ENCODE measurements at regions not wholly inside any gene's neighbourhood (a gene's known extent, or its start where the extent isn't known, plus 50 kb on each side); places are given as distances from the start of the nearest gene placed in this dataset.
"Not testable (repeated sequence)": the region's sequence is repeated elsewhere in the genome, so short reads cannot be mapped to it uniquely, and the experiment has no call there.

- no peak for DNase-seq (ENCODE audit: low read depth in 3 of 3, low spot score in 2 of 3)
These were observed 1605.2 kb upstream of the CDH6 start for GRCh38 chr5:29588236-29588635.

- no peak for DNase-seq (ENCODE audit: low read depth in 3 of 3, low spot score in 2 of 3)
These were observed 1605.7 kb upstream of the CDH6 start for GRCh38 chr5:29587832-29588231.

- DNase-seq (ENCODE audit: low read depth in 3 of 3, low spot score in 2 of 3) = no peak
These were observed 1625.5 kb upstream of the CDH6 start for GRCh38 chr5:29568028-29568427.

GRCh38 chr5:29561564-29561963 lies 1631.9 kb upstream of the CDH6 start:
- no peak for DNase-seq (ENCODE audit: low read depth in 3 of 3, low spot score in 2 of 3)

- no peak for DNase-seq (ENCODE audit: low read depth in 3 of 3, low spot score in 2 of 3)
These were observed 1643.0 kb upstream of the CDH6 start for GRCh38 chr5:29550523-29550922.

- no peak for DNase-seq (ENCODE audit: low read depth in 3 of 3, low spot score in 2 of 3)
These were observed 1645.2 kb upstream of the CDH6 start for GRCh38 chr5:29548262-29548661.

GRCh38 chr5:29547236-29547865 lies 1646.1 kb upstream of the CDH6 start:
- no peak for DNase-seq (ENCODE audit: low read depth in 3 of 3, low spot score in 2 of 3)

- DNase-seq (ENCODE audit: low read depth in 3 of 3, low spot score in 2 of 3) = no peak
These were observed 1650.0 kb upstream of the CDH6 start for GRCh38 chr5:29543501-29543900.

- DNase-seq (ENCODE audit: low read depth in 3 of 3, low spot score in 2 of 3) = no peak
These were observed 1669.3 kb upstream of the CDH6 start for GRCh38 chr5:29524227-29524626.

- no peak for DNase-seq (ENCODE audit: low read depth in 3 of 3, low spot score in 2 of 3)
These were observed 1675.3 kb upstream of the CDH6 start for GRCh38 chr5:29518176-29518575.

- no peak for DNase-seq (ENCODE audit: low read depth in 3 of 3, low spot score in 2 of 3)
These were observed 1677.3 kb upstream of the CDH6 start for GRCh38 chr5:29516224-29516623.

GRCh38 chr5:29508131-29508530 lies 1685.4 kb upstream of the CDH6 start:
- no peak for DNase-seq (ENCODE audit: low read depth in 3 of 3, low spot score in 2 of 3)

GRCh38 chr5:29504411-29504810 lies 1689.1 kb upstream of the CDH6 start:
- no peak for DNase-seq (ENCODE audit: low read depth in 3 of 3, low spot score in 2 of 3)

- no peak for DNase-seq (ENCODE audit: low read depth in 3 of 3, low spot score in 2 of 3)
These were observed 1694.6 kb upstream of the CDH6 start for GRCh38 chr5:29498860-29499259.

- no peak for DNase-seq (ENCODE audit: low read depth in 3 of 3, low spot score in 2 of 3)
These were observed 1695.1 kb upstream of the CDH6 start for GRCh38 chr5:29498412-29498811.

- DNase-seq (ENCODE audit: low read depth in 3 of 3, low spot score in 2 of 3) = no peak
These were observed 1708.2 kb upstream of the CDH6 start for GRCh38 chr5:29485333-29485732.

GRCh38 chr5:29469581-29469980 lies 1723.9 kb upstream of the CDH6 start:
- DNase-seq (ENCODE audit: low read depth in 3 of 3, low spot score in 2 of 3) = no peak

- no peak for DNase-seq (ENCODE audit: low read depth in 3 of 3, low spot score in 2 of 3)
These were observed 1731.2 kb upstream of the CDH6 start for GRCh38 chr5:29462241-29462640.

GRCh38 chr5:29460971-29461559 lies 1732.4 kb upstream of the CDH6 start:
- no peak for DNase-seq (ENCODE audit: low read depth in 3 of 3, low spot score in 2 of 3)

- not testable (repeated sequence) for DNase-seq (ENCODE audit: low read depth in 3 of 3, low spot score in 2 of 3)
These were observed 1742.5 kb upstream of the CDH6 start for GRCh38 chr5:29451004-29451403.

- no peak for DNase-seq (ENCODE audit: low read depth in 3 of 3, low spot score in 2 of 3)
These were observed 1778.8 kb upstream of the CDH6 start for GRCh38 chr5:29414681-29415080.

GRCh38 chr5:29412979-29413378 lies 1780.5 kb upstream of the CDH6 start:
- DNase-seq (ENCODE audit: low read depth in 3 of 3, low spot score in 2 of 3) = no peak

- DNase-seq (ENCODE audit: low read depth in 3 of 3, low spot score in 2 of 3) = no peak
These were observed 1791.2 kb upstream of the CDH6 start for GRCh38 chr5:29402270-29402669.
